Esophagus muscularis mucosa (tissue), 3 donors: ENCODE measurements at regions not wholly inside any gene's neighbourhood (a gene's known extent, or its start where the extent isn't known, plus 50 kb on each side); places are given as distances from the start of the nearest gene placed in this dataset.
A peak's percentile ranks its signal among the peaks of the same experiment; 100 is the strongest.

ENCODE experiments used
- POLR2A ChIP-seq: fragments of 450-650 bp; IDR thresholded peaks from one replicate; pipeline ENCODE4 v1.6.1; 2017; ENCODE audit warnings: antibody characterized with exemption, moderate library complexity, mild to moderate bottlenecking, low read depth
- POLR2AphosphoS5 ChIP-seq, 2 donors: sonication (generic); formaldehyde crosslinking; IDR thresholded peaks; one replicate each; pipeline ENCODE4 v1.6.1; 2017; ENCODE audit warnings: antibody characterized with exemption in 2 of 2
- TF ChIP-seq, protein P1 (sequence below), 3 experiments: fragments of 200-600 bp in 2 of 3; fragments of 450-650 bp in 1 of 3; sonication (generic) in 2 of 3; IDR thresholded peaks; one replicate each; pipeline ENCODE4 v1.5.1; 2017 to 2019; ENCODE audit warnings: antibody characterized with exemption in 3 of 3, mild to moderate bottlenecking in 2 of 3, moderate library complexity in 1 of 3

DNA sequence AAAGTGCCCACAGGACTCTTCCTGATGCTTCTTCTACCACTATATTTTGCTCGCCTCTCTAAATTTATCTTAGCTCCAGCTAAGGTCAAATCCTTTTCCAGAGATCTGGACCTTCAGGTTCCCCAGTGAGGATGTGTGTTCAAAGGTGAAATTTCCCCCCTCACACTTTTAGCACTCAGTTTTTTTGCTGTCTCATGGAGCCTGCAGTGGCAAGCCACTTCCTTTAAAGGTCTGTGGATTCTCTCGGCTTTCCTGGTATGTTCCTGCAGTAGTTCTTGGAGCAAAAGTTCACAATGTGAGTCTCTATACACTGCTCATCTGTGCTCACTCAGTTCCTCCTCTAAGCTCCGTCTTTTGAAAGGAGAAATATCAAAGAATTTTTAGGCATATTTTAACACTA lies 181.4 kb downstream of the LURAP1L start:
- TF ChIP-seq, protein P1, sequence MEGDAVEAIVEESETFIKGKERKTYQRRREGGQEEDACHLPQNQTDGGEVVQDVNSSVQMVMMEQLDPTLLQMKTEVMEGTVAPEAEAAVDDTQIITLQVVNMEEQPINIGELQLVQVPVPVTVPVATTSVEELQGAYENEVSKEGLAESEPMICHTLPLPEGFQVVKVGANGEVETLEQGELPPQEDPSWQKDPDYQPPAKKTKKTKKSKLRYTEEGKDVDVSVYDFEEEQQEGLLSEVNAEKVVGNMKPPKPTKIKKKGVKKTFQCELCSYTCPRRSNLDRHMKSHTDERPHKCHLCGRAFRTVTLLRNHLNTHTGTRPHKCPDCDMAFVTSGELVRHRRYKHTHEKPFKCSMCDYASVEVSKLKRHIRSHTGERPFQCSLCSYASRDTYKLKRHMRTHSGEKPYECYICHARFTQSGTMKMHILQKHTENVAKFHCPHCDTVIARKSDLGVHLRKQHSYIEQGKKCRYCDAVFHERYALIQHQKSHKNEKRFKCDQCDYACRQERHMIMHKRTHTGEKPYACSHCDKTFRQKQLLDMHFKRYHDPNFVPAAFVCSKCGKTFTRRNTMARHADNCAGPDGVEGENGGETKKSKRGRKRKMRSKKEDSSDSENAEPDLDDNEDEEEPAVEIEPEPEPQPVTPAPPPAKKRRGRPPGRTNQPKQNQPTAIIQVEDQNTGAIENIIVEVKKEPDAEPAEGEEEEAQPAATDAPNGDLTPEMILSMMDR (IDR thresholded peaks at IDR 0.05): no peak
- TF ChIP-seq POLR2A (no peak), POLR2AphosphoS5 (IDR thresholded peaks at IDR 0.05) (peak; percentile 32 to 47)
